BJ (cell line): ENCODE measurements at regions not wholly inside any gene's neighbourhood (a gene's known extent, or its start where the extent isn't known, plus 50 kb on each side); places are given as distances from the start of the nearest gene placed in this dataset.

Source experiments
- CTCF ChIA-PET: fragments of 350-600 bp; formaldehyde crosslinking; extraction: SDS; loops from one replicate; lab custom pipeline; 2021; ENCODE audit warnings: antibody characterized with exemption, inconsistent platforms; lab: Yijun Ruan, JAX
- POLR2A ChIA-PET: fragments of 300-600 bp; sonication (Branson Sonifier 250); formaldehyde crosslinking; extraction: SDS; loops from one replicate; lab custom pipeline; 2021; ENCODE audit warnings: antibody characterized with exemption; lab: Charles Lee
- DNase-seq: peaks from one replicate; pipeline ENCODE4 v3.0.0-alpha.2; 2011; ENCODE audit warnings: low read depth
- H3K27me3 ChIP-seq: 2 replicates; pipeline ENCODE4 v1.6.0; 2011; ENCODE audit warnings: low read length; ENCODE audit not compliant: control insufficient read depth, insufficient read depth
- H3K36me3 ChIP-seq: 2 replicates; pipeline ENCODE4 v1.5.1; 2011; ENCODE audit warnings: low read length; ENCODE audit not compliant: control insufficient read depth, insufficient read depth
- H3K4me3 ChIP-seq: 2 replicates; pipeline ENCODE4 v1.5.1; 2011; ENCODE audit warnings: low read depth, mild to moderate bottlenecking, control low read depth, low read length
- CTCF ChIP-seq: IDR thresholded peaks from 2 replicates; pipeline ENCODE4 v1.5.1; 2011; ENCODE audit warnings: low read depth, mild to moderate bottlenecking, control low read depth, inconsistent platforms, low read length, moderate library complexity; ENCODE audit not compliant: insufficient read depth

- ChIA-PET CTCF (no interaction called here), POLR2A (no interaction called here)
- Histone ChIP-seq H3K4me3 (no peak overlapping the region), H3K36me3 (no peaks in the 10 kb centered on the region), H3K27me3 (no peaks in the 10 kb centered on the region; the same call in 1 of the 2 replicates)
- DNase-seq, result no peak
- TF ChIP-seq CTCF, result no peak
Measured at GRCh38 chr4:25486171-25486570, 109.1 kb downstream of the ANAPC4 start.

- Histone ChIP-seq H3K27me3 (no peaks in the 10 kb centered on the region; the same call in 1 of the 2 replicates), H3K4me3 (no peak overlapping the region), H3K36me3 (no peaks in the 10 kb centered on the region)
- no peak for DNase-seq
- no peak for TF ChIP-seq CTCF
- POLR2A ChIA-PET, result no interaction called here
- CTCF ChIA-PET, result interaction anchor here (0.7 to 0.8 kb wide), 2 partner anchors 10 to 63 kb away, joined by 3 read pairs; no protein-coding TSS in a partner anchor
Measured at GRCh38 chr4:25487155-25487554, 110.1 kb downstream of the ANAPC4 start.

- DNase-seq, result no peak
- no peaks in the 10 kb centered on the region; the same call in 1 of the 2 replicates for H3K27me3 ChIP-seq
- H3K4me3 ChIP-seq, result no peak overlapping the region
- ChIA-PET POLR2A (no interaction called here), CTCF (no interaction called here)
- H3K36me3 ChIP-seq, result no peaks in the 10 kb centered on the region
- no peak for TF ChIP-seq CTCF
Measured at GRCh38 chr4:25489253-25489797, 112.3 kb downstream of the ANAPC4 start.

- no peaks in the 10 kb centered on the region for H3K36me3 ChIP-seq
- DNase-seq, result no peak
- H3K27me3 ChIP-seq, result no peaks in the 10 kb centered on the region; the same call in 1 of the 2 replicates
- POLR2A ChIA-PET, result no interaction called here
- CTCF ChIA-PET, result no interaction called here
- no peak for TF ChIP-seq CTCF
- H3K4me3 ChIP-seq, result no peak overlapping the region
Measured at GRCh38 chr4:25493466-25493865, 116.4 kb downstream of the ANAPC4 start.

- CTCF ChIA-PET, result no interaction called here
- no peak for TF ChIP-seq CTCF
- POLR2A ChIA-PET, result no interaction called here
Measured at GRCh38 chr4:25494166-25494565, 117.1 kb downstream of the ANAPC4 start.

More at GRCh38 chr4:25494166-25494565, 117.1 kb downstream of the ANAPC4 start:
- DNase-seq, result no peak
- Histone ChIP-seq H3K27me3 (no peaks in the 10 kb centered on the region), H3K36me3 (no peaks in the 10 kb centered on the region), H3K4me3 (no peak overlapping the region)
